Posterior vena cava (tissue), 2 donors: ENCODE measurements at regions not wholly inside any gene's neighbourhood (a gene's known extent, or its start where the extent isn't known, plus 50 kb on each side); places are given as distances from the start of the nearest gene placed in this dataset.
"Not testable (repeated sequence)": the region's sequence is repeated elsewhere in the genome, so short reads cannot be mapped to it uniquely, and the experiment has no call there.

Experiments
- DNase-seq: peaks from one replicate; pipeline ENCODE4 v3.0.0-alpha.2; 2020; ENCODE audit warnings: low spot score
- intact Hi-C, 2 donors: fragments of 100-400 bp; cut with DNase I; formaldehyde crosslinking; loops; one replicate each; pipeline versions ENCODE4 v1.14.1 to v1.14.2; 2022 to 2023
- donor health status: DM: yes; HTN: yes; CAD: no.
- donor health status: DM: yes; HTN: yes; CAD: no.

GRCh38 chr15:88992912-88993376 is 79.8 kb upstream of the MFGE8 start:
- intact Hi-C loops = no loop called here
- no peak for DNase-seq

- intact Hi-C loops = no loop called here
- no peak for DNase-seq
Measured at GRCh38 chr15:88993662-88994061, 80.5 kb upstream of the MFGE8 start.

GRCh38 chr15:88994286-88994685 is 81.1 kb upstream of the MFGE8 start:
- DNase-seq = no peak
- intact Hi-C loops = no loop called here

GRCh38 chr15:88995449-88995848 is 82.3 kb upstream of the MFGE8 start:
- DNase-seq = no peak
- intact Hi-C loops = no loop called here

GRCh38 chr15:88997531-88997930 is 84.4 kb upstream of the MFGE8 start:
- intact Hi-C loops = no loop called here
- no peak for DNase-seq

GRCh38 chr15:88998980-88999713 is 86.0 kb upstream of the MFGE8 start:
- intact Hi-C loops = no loop called here
- no peak for DNase-seq

- intact Hi-C loops = loop anchor here in 1 of 2 donors (5.0 kb wide), 1 partner anchor 94 kb away; no protein-coding TSS in a partner anchor
Measured at GRCh38 chr15:89001708-89002275, 86.5 kb upstream of the ABHD2 start.

GRCh38 chr15:89002281-89002761 is 85.9 kb upstream of the ABHD2 start:
- DNase-seq = no peak
- intact Hi-C loops = loop anchor here in 1 of 2 donors (5.0 kb wide), 1 partner anchor 95 kb away; no protein-coding TSS in a partner anchor

More at GRCh38 chr15:89001708-89002275, 86.5 kb upstream of the ABHD2 start:
- not testable (repeated sequence) for DNase-seq

GRCh38 chr15:89002830-89003229 is 85.4 kb upstream of the ABHD2 start:
- intact Hi-C loops = loop anchor here in 1 of 2 donors (5.0 kb wide), 1 partner anchor 96 kb away; no protein-coding TSS in a partner anchor
- DNase-seq = no peak

- DNase-seq = no peak
- intact Hi-C loops = loop anchor here in 1 of 2 donors (5.0 kb wide), 1 partner anchor 97 kb away; no protein-coding TSS in a partner anchor
Measured at GRCh38 chr15:89003865-89004725, 84.2 kb upstream of the ABHD2 start.

GRCh38 chr15:89004726-89005030 is 83.6 kb upstream of the ABHD2 start:
- intact Hi-C loops = loop anchor here (5.0 kb wide), 1 partner anchor 97 kb away; no protein-coding TSS in a partner anchor
- DNase-seq = no peak

GRCh38 chr15:89007527-89007926 is 80.7 kb upstream of the ABHD2 start:
- intact Hi-C loops = loop anchor here in 1 of 2 donors (5.0 kb wide), 1 partner anchor 100 kb away; no protein-coding TSS in a partner anchor
- not testable (repeated sequence) for DNase-seq

GRCh38 chr15:89007989-89008388 is 80.3 kb upstream of the ABHD2 start:
- no peak for DNase-seq
- intact Hi-C loops = loop anchor here in 1 of 2 donors (5.0 kb wide), 1 partner anchor 101 kb away; no protein-coding TSS in a partner anchor

- intact Hi-C loops = loop anchor here in 1 of 2 donors (5.0 kb wide), 1 partner anchor 102 kb away; no protein-coding TSS in a partner anchor
Measured at GRCh38 chr15:89009080-89009479, 79.2 kb upstream of the ABHD2 start.

GRCh38 chr15:89015412-89016097 is 72.7 kb upstream of the ABHD2 start:
- DNase-seq = no peak
- intact Hi-C loops = loop anchor here in 1 of 2 donors (5.0 kb wide), 1 partner anchor 108 kb away; no protein-coding TSS in a partner anchor

More at GRCh38 chr15:89009080-89009479, 79.2 kb upstream of the ABHD2 start:
- no peak for DNase-seq

GRCh38 chr15:89016549-89017041 is 71.7 kb upstream of the ABHD2 start:
- DNase-seq = no peak
- intact Hi-C loops = loop anchor here in 1 of 2 donors (5.0 kb wide), 1 partner anchor 109 kb away; no protein-coding TSS in a partner anchor

- intact Hi-C loops = loop anchor here in 1 of 2 donors (5.0 kb wide), 1 partner anchor 110 kb away; no protein-coding TSS in a partner anchor
- DNase-seq = peak; percentile 96
Measured at GRCh38 chr15:89017370-89018066, 70.7 kb upstream of the ABHD2 start.

- peak; percentile 94 for DNase-seq
- intact Hi-C loops = loop anchor here in 1 of 2 donors (5.0 kb wide), 1 partner anchor 111 kb away; no protein-coding TSS in a partner anchor
Measured at GRCh38 chr15:89018207-89018606, 70.0 kb upstream of the ABHD2 start.
